T follicular helper cell (primary cell): ENCODE measurements at regions not wholly inside any gene's neighbourhood (a gene's known extent, or its start where the extent isn't known, plus 50 kb on each side); places are given as distances from the start of the nearest gene placed in this dataset.

Source experiments
- DNase-seq: peaks from one replicate; pipeline ENCODE4 v3.0.0-alpha.2; 2020; ENCODE audit warnings: low read depth

DNA sequence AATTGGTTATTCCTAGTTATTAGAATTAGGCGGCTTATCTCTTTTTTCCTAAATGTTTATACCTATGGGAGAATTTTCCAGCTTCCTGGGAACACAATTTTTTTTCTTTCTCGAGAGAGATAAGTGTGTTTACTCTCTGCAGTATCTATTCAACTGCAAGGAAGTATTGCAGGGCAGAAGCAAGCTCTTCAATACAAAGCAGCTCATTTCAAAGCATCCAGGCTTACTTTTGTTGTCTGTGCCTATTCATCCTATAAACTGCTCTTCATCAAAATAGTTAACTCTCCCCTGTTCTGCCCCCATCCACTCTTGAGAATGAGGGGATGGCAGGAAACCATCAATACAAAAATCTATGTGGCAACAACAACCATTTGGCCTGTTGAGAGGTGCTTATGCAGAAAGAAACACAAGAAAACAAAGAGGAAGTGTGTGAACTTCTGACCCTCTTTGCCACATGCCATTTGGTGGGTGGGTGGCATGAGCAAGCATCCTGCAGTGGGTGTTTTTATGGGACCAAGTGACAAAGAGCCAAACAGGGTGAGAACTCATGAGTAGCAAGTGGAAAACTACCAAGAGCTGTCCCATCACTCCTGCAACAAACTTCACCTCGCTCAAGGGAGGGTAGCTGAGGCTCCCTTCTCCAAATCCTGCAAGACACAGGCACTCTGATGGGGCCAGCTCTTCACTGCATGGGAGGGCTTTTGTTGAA lies 50.6 kb upstream of the MRPS6 start:
- no peak for DNase-seq

DNA sequence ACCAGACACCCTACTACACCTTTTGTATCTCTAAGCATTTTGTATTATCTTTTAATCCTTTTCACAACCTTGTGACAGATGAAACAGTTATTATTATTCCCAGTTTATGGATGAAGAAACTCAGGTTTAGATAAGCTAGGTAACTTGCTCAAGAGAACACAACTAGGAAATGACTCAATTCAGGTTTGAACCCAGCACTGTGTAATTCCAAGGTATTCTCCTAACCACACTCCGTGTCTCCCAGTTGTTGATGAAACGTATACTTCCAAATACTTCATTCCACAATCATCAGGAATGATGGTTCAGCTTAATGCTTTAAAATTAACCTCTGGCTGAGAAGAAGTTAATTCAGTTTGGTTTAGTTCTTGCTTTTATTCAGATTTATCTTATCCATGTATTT lies 51.7 kb upstream of the MRPS6 start:
- no peak for DNase-seq

DNA sequence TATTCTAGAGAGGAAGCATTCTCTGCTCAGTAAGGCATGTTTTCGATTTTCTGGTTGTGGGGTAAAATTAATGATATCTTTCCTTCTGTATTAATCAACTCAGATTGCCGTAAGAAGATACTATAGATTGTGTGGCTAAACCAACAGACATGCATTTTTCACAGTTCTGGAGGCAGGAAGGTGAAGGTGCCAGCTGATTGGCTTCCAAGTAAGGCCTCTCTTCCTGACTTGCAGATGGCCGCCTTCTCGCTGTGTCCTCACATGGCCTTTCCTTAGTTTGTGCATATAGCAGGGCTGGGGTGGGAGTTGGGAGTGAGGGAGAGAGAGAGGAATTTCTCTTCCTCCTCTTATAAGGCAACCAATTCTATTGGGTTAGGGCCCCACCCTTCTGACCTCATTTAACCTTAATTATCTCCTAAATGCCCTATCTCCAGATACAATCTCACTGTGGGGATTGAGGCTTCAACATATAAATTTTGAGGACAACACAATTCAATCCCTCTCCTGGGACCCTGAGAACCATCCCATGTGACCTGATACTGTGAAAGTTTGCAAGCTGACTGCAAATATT lies 52.3 kb upstream of the MRPS6 start:
- no peak for DNase-seq

DNA sequence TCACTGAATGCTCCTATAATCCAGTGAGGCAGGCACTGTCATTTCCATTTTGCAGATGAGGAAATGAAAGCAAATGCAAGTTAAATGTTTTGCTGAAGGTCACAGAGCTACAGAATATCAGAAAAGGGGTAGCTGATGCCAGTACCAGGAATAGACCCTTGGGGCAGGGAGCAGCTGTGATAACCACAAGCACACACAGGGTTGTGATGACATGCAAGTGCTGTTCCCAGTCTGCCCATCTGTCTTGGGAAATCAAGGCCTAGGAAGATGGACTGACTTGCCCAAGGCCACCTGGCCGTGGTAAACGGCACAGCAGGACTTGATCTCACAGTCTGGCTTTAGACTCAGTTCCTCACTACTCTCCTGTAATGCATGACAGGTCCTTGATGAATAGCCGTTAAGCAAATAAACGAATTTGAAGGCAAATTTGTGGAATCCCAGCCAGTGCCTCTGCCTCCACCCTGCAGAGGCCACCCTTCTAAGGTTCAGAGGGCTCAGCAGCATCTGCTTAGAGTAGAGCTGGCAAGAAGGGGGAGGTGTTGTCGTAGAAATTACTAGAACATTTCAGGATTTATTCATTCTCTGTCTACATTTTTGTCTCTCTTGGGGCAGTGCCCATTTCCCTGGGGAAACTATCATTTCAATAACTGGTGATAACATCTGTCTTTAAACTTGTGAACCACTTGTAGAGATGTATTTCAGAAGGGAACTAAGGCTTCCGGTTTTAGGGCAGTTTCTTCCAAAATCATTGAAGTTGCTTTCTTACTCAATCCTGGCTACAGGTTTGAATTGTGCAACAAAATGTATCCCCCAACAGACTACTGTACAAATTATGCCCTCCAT lies 53.2 kb upstream of the MRPS6 start:
- DNase-seq, result no peak

DNA sequence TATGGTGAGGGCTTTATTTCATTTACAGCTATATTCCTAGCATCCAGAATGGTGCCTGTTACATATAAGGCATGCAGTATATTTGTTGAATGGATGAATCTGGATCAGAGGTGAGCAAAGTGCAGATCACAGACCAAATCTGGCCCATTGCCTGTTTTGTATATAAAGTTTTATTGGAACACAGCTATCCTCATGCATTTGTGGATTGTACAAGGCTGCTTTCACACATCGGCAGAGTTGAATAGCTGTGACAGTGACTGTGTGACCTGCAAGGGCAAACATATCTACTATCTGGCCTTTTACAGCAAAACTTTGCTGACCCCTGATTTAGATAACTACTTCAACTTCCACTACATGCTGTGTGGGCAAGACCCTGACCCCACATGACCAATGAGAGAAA lies 54.0 kb upstream of the MRPS6 start:
- DNase-seq, result no peak

DNA sequence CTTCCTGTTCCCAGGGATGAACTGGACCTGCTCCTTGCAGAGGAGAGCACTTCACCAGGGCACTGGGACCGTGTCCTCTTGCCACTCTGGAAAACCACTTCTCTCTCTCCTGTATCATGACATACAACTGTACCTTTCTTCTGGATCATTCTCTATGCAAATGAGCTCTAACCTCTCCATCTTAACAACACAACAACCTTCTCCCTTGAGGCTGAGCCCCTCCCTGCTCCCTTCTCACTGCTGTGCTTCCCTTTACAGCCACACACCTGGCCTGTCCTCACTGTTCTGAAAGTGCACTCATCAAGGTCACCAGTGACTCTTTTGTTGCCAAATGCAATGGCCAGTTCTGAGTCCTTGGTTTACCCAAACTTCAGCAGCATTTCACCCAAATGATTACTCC lies 54.5 kb upstream of the MRPS6 start:
- DNase-seq, result no peak

DNA sequence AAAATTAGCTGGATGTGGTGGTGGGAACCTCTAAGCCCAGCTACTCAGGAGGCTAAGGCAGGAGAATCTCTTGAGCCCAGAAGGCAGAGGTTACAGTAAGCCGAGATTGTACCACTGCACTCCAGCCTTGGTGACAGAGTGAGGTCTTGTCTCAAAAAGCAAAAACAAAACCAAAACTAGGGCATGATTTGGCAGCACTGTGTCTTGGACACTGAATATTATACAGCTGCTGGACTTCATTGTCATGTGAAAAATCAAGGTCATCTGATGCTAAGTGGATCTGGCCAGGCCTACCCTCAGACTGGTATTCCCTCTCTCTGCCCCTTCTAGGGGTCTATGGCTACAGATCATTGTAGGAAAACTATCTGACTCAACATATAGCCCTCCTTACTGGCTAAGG lies 55.2 kb upstream of the MRPS6 start:
- no peak for DNase-seq

DNA sequence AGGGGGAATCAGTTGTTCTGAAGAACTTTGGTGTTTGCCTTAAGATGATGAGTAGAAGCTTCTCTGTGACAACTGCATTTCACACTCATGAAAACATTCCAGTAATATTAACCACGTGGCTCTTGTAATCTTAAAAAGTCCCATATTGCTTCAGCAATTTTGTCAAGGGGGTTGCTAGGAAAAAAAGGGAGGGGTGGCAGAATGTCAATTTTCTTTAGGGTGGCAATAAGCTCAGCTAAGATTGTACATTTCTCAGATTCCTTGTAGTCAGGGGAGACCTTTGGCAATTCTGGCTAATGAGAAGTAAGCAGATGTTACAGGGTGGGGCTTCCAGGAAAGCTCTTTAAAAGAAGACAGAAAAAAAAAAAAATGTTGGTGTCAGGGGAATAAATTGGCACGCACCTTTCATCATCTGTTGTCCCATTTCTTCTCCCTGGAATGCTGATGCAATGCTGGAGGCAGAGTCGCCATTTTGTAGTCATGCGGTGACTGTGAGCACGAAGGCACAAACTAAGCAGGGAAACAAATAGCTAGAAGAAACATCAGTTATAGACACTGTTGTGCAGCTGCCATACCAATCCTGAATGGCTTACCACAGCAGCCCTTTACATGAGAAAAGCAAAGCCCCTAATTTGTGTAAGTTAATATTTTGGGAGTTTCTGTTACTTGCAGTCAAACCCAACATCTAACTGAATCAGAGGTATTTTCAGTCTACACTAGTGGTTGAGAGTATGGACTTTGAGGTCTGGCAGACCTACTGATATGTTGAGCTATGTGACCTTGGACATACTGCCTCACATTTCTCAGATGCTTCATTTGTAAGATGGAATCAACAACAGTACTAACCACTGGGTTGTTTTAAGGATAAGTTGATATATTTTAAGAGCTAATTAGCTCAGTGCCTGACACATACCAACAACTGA lies 56.1 kb upstream of the MRPS6 start:
- DNase-seq, result no peak

DNA sequence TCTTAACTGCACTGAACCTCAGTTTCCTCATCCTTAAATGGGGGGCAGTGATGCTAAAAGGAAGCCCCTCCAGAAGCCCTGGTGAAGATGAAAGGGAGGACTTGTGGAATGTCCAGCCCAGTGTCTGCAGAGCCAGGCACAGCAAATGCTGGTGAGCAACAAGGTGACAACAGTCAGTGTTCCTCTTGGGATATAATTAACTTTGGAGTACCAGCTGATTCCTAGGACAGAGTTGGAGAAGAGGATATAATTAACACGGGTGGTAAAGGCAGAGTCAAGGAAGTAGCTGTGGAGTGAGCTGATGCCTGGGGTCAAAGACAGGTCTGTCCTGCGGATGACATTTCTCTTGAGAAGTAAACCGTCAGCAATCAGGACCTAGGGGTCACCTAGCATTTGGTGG lies 60.7 kb upstream of the MRPS6 start:
- DNase-seq, result no peak

DNA sequence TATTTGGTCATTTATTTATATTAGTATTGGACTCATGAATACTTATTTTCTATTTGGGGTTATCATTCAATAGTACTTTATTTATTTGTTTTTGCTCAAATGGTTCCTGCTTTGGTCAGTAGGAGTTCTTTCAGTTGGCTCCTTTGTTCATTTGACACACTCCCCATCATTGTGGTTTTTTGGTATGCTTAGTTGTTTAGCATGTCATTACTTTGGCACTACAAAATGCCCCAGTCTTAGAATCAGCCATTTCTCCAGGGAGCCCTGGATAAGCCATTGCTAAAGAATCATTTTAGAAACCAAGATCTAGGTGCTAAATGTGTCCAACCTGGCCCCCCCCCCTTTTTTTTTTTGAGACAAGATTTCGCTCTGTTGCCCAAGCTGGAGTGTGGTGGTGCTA lies 61.7 kb upstream of the MRPS6 start:
- no peak for DNase-seq

DNA sequence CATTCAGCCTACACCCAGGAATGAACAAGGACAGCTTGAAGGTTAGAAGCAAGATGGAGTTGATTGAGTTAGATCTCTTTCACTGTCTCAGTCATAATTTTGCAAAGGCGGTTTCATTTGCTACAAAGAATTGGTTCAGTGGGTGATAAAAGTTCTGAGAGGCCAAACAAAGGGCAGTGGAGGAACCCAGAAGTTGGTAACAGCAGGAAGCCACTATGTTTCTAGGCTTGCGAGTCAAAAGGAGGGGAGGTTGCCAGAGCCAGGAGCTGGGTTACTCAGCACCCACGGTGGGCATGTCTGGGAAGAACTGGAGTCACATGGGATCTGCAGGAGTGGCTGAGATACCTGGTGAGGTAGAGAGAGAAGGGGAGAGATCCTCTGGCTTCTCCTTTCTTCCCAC lies 64.2 kb upstream of the MRPS6 start:
- no peak for DNase-seq

DNA sequence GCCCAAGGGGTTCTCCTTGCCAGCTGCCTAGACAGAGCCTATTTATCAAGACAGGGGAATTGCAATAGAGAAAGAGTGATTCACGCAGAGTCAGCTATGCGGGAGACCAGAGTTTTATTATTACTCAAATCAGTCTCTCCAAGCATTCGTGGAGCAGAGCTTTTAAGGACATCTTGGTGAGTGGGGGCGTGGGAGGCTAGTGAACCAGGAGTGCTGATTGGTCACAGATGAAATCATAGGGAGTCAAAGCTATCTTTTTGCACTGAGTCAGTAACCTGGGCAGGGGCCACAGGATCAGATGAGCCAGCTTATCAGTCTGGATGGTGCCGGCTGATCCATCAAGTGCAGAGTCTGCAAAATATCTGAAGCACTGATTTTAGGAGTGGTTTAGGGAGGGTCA lies 64.8 kb upstream of the MRPS6 start:
- no peak for DNase-seq

DNA sequence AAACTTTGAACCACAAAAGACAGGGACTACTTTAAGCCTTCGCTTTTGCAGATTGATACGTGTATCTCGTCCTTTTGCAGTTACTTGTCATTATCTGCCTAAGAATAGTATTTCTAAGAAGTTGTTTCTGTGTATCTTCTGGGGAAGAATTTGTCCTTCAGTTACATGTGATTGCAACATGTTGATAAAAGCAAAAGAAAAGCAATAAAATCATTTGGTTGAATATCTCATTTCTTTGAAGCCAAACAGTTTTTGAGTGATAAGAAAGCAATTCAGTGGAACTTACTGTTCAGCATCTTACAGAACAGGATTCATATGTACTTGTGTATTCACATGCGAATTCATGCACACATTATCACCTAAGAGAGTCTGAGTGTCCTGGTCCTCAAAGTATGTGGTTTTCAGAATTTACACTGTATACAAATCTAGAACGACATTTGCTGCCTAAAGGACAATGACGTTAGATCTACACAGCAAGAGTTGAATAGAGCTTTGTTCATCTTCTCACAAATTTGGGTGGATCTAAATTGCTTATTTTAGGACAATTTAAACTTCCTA lies 66.7 kb upstream of the MRPS6 start:
- no peak for DNase-seq

DNA sequence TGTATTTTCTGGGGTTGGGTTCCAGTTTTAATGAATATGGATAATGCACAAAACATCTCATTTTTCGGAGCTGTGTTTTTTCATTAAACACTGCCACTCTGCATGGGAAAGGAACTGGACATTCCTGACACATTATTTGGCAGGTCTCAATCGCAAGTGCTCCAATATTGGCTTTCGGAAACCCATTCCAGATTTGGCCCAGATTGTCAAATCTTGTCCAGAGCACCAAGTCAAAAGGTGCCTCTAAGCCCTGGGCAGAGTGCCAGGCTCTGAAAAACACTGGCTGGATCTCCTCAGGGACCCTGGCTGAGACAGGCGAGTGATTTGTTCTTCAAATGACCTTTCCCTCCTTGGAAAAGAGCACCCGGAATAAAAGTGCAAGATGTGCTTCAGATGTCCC lies 68.4 kb upstream of the MRPS6 start:
- DNase-seq, result no peak

DNA sequence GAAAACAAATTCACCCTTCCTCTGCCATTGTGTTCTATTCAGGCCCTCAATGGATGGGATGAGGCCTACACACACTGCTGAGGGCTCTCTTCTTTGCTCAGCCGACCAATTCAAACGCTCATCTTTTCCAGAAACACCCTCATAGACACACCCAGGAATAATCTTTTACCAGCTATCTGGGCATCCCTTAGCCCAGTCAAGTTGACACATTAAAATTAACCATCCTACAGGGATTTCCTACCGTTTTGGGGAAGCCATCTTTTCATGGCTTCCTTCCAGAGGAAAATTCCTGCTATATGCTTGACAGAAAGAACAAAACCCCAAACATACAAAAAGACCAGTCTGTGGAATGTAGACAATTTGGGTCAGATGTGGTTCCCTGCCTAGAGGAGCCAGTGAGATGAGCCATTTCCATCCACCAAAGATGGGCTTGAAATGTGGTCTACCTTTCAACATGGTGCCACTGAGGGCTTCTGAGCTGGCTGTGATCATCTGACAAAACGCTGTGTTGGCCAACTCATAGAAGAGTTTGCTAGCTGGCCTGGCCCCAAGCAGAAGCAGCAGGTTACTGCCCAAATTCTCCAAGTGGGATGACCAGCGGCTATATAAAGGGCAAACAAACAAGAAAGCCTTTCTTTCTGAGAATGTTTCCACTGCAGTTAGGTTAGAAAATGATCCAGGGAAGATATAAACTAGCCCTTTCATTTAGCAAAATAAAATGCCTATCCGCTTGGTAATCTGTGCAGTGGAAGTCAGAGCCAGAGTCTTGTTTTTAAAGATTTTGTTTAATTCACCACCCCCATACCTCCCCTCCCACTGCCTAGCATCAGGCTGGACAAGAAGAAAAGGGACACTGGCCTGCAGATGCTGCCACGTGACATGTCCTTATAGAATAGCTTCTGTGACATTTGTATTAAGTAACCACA lies 69.1 kb upstream of the MRPS6 start:
- DNase-seq, result no peak

DNA sequence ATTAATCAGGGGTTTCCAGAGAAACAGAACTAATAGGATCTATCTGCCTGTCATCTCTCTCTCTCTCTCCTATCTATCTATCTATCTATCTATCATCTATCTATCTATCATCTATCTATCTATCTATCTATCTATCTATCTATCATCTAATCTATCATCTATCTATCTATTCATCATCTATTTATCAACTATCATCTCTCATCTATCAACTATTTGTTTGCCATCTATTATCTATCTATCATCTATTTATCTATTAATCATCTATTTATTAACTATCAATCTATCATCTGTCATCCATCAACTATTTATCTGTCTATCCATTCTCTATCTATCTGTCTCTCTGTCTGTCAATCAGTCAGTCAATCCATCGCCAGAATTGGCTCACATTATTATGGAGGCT lies 70.0 kb upstream of the MRPS6 start:
- no peak for DNase-seq

DNA sequence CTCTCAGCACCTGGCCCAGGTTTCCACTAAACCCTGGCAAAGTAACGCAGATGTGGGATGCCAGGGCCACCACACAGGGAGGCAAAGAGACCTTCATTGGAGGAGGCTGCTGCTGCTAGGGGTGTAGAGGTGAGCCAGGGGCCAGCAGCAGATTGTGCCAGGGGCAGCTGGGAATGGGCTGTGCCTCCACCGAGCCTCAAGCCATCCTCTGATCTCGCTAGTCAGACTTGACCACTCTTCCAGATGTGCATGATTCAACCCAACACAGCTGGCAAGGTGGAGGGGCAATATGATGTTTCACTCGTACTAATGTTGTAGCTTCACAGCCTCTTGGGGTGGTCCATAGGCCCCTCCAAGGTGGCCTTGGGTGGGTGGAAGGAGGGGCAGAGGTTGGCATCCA lies 73.0 kb upstream of the MRPS6 start:
- no peak for DNase-seq

DNA sequence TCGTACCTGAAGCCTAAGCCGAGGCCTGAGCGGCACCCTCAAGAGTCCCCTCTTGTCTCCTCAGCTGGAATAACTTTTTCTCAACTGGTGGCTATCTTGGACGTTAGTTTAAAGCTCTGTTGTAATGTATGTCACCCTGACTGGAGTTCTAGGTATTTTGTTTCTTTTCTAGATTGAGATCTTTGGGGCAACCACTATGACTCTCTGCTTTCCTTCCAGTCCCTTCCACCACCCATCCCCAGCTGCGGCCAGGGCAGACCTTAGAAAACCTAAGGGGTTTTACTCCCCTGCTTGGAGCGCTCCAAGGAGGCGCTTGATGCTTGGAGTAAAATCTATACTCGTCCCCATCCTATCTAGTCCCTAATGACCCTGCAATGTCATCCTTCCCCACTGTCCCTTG lies 74.6 kb upstream of the MRPS6 start:
- no peak for DNase-seq

DNA sequence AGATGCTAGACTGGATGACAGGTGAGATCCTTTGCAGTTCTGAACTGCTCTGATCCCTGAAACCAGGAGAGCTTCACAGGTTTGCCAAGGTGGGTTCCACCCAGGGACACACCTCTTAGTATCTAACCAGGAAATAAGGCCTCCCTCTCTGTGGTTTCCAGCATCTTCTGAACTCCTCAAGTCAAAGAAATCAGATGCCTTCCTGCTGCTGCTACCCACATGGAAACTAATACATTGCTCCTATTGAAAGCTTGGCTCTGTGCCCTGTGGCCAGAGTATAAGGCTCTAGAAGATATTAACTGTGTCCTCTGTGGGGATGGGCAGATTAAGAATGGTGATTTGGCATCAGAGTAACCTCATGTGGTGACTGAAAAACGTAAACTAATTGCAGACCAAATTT lies 75.0 kb upstream of the MRPS6 start:
- no peak for DNase-seq

DNA sequence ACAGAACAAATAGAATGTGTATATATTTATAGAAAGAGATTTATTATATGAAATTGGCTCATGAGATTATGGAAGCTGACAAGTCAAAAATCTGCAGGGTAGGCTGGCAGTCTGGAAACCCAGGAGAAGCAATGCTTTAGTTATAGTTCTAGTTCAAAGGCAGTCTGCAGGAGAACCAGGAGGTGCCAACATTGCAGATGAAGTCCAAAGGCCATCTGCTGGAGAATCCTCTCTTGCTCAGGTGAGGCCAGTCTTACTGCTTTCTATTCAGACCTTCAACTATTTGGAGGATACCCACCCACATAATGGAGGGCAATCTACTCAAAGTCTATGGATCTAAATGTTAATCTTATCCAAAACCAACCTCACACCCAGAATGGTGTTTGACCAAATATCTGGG lies 75.9 kb upstream of the MRPS6 start:
- DNase-seq, result no peak

DNA sequence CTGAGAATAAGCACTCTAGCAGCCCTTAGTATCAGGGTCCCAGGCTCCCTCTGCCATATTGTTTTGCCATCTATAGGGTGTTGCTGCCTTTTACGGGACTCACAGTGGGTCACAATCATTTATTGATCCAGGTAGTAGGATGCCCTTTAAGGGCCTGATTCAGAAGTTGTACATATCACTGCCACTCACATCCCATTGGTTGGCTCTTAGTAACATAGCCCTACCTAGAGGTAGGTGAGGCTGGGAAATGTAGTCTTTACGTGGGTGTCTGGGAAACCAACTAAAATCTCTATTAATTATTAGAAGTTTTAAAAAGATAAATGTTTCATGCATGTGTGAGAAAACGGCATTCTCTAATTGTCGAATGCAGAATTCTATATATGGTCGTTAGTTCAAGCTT lies 78.8 kb upstream of the ATP5PO start:
- no peak for DNase-seq
